Tongue (tissue), 2 donors: ENCODE measurements at regions not wholly inside any gene's neighbourhood (a gene's known extent, or its start where the extent isn't known, plus 50 kb on each side); places are given as distances from the start of the nearest gene placed in this dataset. TPM values are rescaled to one million over a fixed set of nuclear protein-coding genes. Genes with fewer than 3 reads are reported as not detected.

Experiments
- DNase-seq: peaks from one replicate; pipeline ENCODE4 v3.0.0-alpha.2; 2015
- small RNA-seq: library from RNA; depleted of rRNA; stranded (forward); fragments of <200 nt; gene quantifications from one replicate; pipeline ENCODE3, GENCODE V24; 2014; ENCODE audit warnings: low replicate concordance

DNA sequence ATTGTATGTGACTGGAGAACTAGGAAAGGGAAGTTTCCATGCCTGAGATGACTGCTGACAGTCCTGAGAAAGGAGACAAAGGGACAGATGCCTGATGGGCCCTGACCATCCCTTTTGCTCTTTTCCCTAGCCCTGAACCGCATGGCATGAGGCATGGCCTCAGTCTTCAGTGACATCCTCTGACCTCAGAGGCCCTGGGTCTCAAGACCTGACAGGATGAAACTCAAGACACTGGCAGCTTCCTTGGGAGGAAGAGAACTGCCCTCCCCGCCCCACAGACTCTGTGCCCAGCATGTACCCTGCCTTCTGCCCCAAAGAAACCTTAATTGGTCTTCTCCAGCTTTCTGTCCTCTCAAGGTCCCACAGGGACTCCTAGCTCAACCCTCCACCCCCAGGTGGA is 444.1 kb downstream of the SOX6 start:
- no peak for DNase-seq

DNA sequence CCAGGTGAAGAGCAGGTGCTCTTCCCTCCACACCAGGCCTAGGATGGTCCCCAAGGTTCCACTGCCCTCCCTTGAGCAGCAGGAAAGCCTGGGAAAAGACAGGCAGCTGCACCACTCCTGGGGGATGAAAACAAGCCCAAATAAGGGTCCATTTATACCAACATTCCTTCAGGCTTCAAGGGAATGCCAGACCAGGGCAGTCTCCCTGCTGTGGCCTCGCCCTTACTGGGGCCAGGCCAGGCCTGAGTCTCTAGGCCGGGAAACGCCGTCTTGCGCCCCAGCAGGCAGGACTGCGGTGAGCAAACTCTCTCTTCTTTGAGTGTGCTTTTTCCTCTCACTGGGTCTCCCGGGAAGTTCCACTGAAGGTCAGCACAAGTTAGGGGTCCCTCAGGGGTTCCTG is 443.5 kb downstream of the SOX6 start:
- DNase-seq = no peak

DNA sequence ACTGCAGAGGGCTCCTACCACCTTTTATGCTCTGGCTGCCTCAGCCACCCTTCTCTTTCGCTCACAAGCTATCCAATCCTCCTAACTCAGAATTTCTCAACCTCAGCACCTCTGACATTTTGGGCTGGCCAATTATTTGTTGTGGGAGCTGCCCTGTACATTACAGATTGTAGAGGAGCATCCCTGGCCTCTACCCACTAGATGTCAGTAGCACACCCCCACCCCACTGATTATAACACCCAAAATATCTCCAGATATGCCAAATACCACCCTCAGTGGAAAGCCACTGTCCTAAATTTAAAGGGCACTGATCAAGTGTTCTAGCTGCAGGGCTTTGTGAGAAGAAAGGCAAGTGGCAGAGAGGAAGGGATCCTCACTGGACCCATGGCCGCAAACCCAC is 443.1 kb downstream of the SOX6 start:
- DNase-seq = no peak

Small RNAs in the stretch of these regions (small RNA-seq; reads per million reads assigned to genes)
- not detected for gene RF00324
